Neural progenitor cell (in vitro differentiated cells): ENCODE measurements at regions not wholly inside any gene's neighbourhood (a gene's known extent, or its start where the extent isn't known, plus 50 kb on each side); places are given as distances from the start of the nearest gene placed in this dataset.

Source experiments
- DNase-seq: peaks from one replicate; pipeline ENCODE4 v3.0.0-alpha.2; 2016; ENCODE audit warnings: low spot score
- H2AFZ ChIP-seq: fragments of 200-600 bp; sonication (generic); replicated peaks from 2 replicates; pipeline ENCODE4 v1.6.1; 2016; ENCODE audit warnings: antibody characterized with exemption
- H3F3A ChIP-seq: fragments of 200-600 bp; sonication (generic); 2 replicates; pipeline ENCODE4 v1.6.1; 2016; ENCODE audit warnings: antibody characterized with exemption, low read depth
- H3K27ac ChIP-seq: fragments of 200-600 bp; sonication (generic); 2 replicates; pipeline ENCODE4 v1.5.1; 2016; ENCODE audit warnings: mild to moderate bottlenecking
- H3K27me3 ChIP-seq: fragments of 200-600 bp; sonication (generic); 2 replicates; pipeline ENCODE4 v1.6.1; 2016; ENCODE audit warnings: mild to moderate bottlenecking, moderate library complexity
- H3K36me3 ChIP-seq: fragments of 200-600 bp; sonication (generic); 2 replicates; pipeline ENCODE4 v1.5.1; 2016
- H3K4me1 ChIP-seq: fragments of 200-600 bp; sonication (generic); 2 replicates; pipeline ENCODE4 v1.6.1; 2016; ENCODE audit warnings: mixed run types
- H3K4me2 ChIP-seq: fragments of 200-600 bp; sonication (generic); 2 replicates; pipeline ENCODE4 v1.6.1; 2016
- H3K4me3 ChIP-seq: fragments of 200-600 bp; sonication (generic); 2 replicates; pipeline ENCODE4 v1.5.1; 2016
- H3K79me2 ChIP-seq: fragments of 200-600 bp; sonication (generic); 2 replicates; pipeline ENCODE4 v1.6.1; 2016; ENCODE audit warnings: low read depth
- H3K9ac ChIP-seq: fragments of 200-600 bp; sonication (generic); 2 replicates; pipeline ENCODE4 v1.6.1; 2016
- H3K9me3 ChIP-seq: fragments of 200-600 bp; sonication (generic); 2 replicates; pipeline ENCODE4 v1.5.1; 2016; ENCODE audit warnings: low read depth
- H4K20me1 ChIP-seq: fragments of 200-600 bp; sonication (generic); 2 replicates; pipeline ENCODE4 v1.6.1; 2016; ENCODE audit warnings: low read depth
- H3K27ac Mint-ChIP-seq: 3 replicates; pipeline ENCODE4 v1.8.0; 2021; ENCODE audit warnings: mixed read lengths
- H3K27me3 Mint-ChIP-seq: 2 replicates; pipeline ENCODE4 v1.8.0; 2022; ENCODE audit warnings: low read depth, mild to moderate bottlenecking, inconsistent platforms, moderate library complexity, mixed read lengths; ENCODE audit not compliant: insufficient read depth
- H3K36me3 Mint-ChIP-seq: 3 replicates; pipeline ENCODE4 v1.8.0; 2021; ENCODE audit warnings: mixed read lengths
- H3K4me1 Mint-ChIP-seq: 3 replicates; pipeline ENCODE4 v1.8.0; 2021; ENCODE audit warnings: mixed read lengths
- H3K4me3 Mint-ChIP-seq: 3 replicates; pipeline ENCODE4 v1.8.0; 2021; ENCODE audit warnings: mild to moderate bottlenecking, moderate library complexity, mixed read lengths
- H3K9me3 Mint-ChIP-seq: 3 replicates; pipeline ENCODE4 v1.8.0; 2020; ENCODE audit warnings: mixed read lengths
- CTCF ChIP-seq: fragments of 200-600 bp; sonication (generic); IDR thresholded peaks from 2 replicates; pipeline ENCODE4 v1.5.1; 2017; ENCODE audit warnings: antibody characterized with exemption, mild to moderate bottlenecking
- EZH2 ChIP-seq: fragments of 200-600 bp; sonication (generic); IDR thresholded peaks from 2 replicates; pipeline ENCODE4 v1.6.1; 2017; ENCODE audit warnings: antibody characterized with exemption, mild to moderate bottlenecking, moderate library complexity
- EZH2phosphoT487 ChIP-seq: fragments of 200-600 bp; sonication (generic); IDR thresholded peaks from 2 replicates; pipeline ENCODE4 v1.6.1; 2017; ENCODE audit warnings: antibody characterized with exemption

- Mint-ChIP-seq H3K9me3 (no peaks in the 10 kb centered on the region), H3K36me3 (no peaks in the 10 kb centered on the region), H3K27ac (no peak overlapping the region), H3K27me3 (peaks cover 9% of the 10 kb centered on the region), H3K4me1 (peaks cover 8% of the 10 kb centered on the region), H3K4me3 (no peak overlapping the region)
- Histone ChIP-seq H4K20me1 (no peaks in the 10 kb centered on the region), H3K27me3 (peaks cover 100% of the 10 kb centered on the region), H3K4me3 (no peak overlapping the region), H3K9ac (no peak overlapping the region), H3K79me2 (no peaks in the 10 kb centered on the region), H3K4me1 (no peaks in the 10 kb centered on the region), H3K4me2 (no peak overlapping the region), H3K36me3 (no peaks in the 10 kb centered on the region), H2AFZ (no peak overlapping the region), H3K9me3 (no peaks in the 10 kb centered on the region), H3K27ac (no peak overlapping the region), H3F3A (no peaks in the 10 kb centered on the region)
- TF ChIP-seq CTCF, result no peak
- no peak for DNase-seq
Measured at GRCh38 chr22:22181341-22181850, 63.2 kb upstream of the VPREB1 start.

GRCh38 chr22:22180738-22181285 is 63.8 kb upstream of the VPREB1 start:
- H3K27me3 ChIP-seq, result peaks cover 100% of the 10 kb centered on the region
- H3K27me3 Mint-ChIP-seq, result peaks cover 6% of the 10 kb centered on the region

GRCh38 chr22:22179858-22180257 is 64.7 kb upstream of the VPREB1 start:
- Histone ChIP-seq H3F3A (no peaks in the 10 kb centered on the region), H3K4me3 (no peak overlapping the region), H4K20me1 (no peaks in the 10 kb centered on the region), H3K27ac (no peak overlapping the region), H3K36me3 (no peaks in the 10 kb centered on the region), H3K9ac (no peak overlapping the region), H3K79me2 (no peaks in the 10 kb centered on the region), H3K27me3 (peaks cover 100% of the 10 kb centered on the region), H3K4me2 (no peak overlapping the region), H3K4me1 (no peaks in the 10 kb centered on the region), H2AFZ (no peak overlapping the region), H3K9me3 (no peaks in the 10 kb centered on the region)
- Mint-ChIP-seq H3K4me3 (no peak overlapping the region), H3K4me1 (peaks cover 8% of the 10 kb centered on the region), H3K27ac (no peak overlapping the region), H3K27me3 (peaks cover 5% of the 10 kb centered on the region), H3K9me3 (no peaks in the 10 kb centered on the region), H3K36me3 (no peaks in the 10 kb centered on the region)
- TF ChIP-seq CTCF, result no peak
- TF ChIP-seq EZH2phosphoT487, result no peak
- TF ChIP-seq EZH2, result no peak
- no peak for DNase-seq

More at GRCh38 chr22:22180738-22181285, 63.8 kb upstream of the VPREB1 start:
- Mint-ChIP-seq H3K9me3 (no peaks in the 10 kb centered on the region), H3K27ac (no peak overlapping the region), H3K36me3 (no peaks in the 10 kb centered on the region), H3K4me3 (no peak overlapping the region), H3K4me1 (peaks cover 8% of the 10 kb centered on the region)
- Histone ChIP-seq H3F3A (no peaks in the 10 kb centered on the region), H4K20me1 (no peaks in the 10 kb centered on the region), H3K9ac (no peak overlapping the region), H3K36me3 (no peaks in the 10 kb centered on the region), H3K9me3 (no peaks in the 10 kb centered on the region), H3K79me2 (no peaks in the 10 kb centered on the region), H3K4me3 (no peak overlapping the region), H2AFZ (no peak overlapping the region), H3K27ac (no peak overlapping the region), H3K4me2 (no peak overlapping the region), H3K4me1 (no peaks in the 10 kb centered on the region)
- no peak for TF ChIP-seq EZH2
- TF ChIP-seq CTCF, result no peak
- TF ChIP-seq EZH2phosphoT487, result no peak
- DNase-seq, result no peak
